Activated CD4-positive, alpha-beta T cell treated with anti-CD3 and anti-CD28 coated beads for 24 hours (primary cell): ENCODE measurements at regions not wholly inside any gene's neighbourhood (a gene's known extent, or its start where the extent isn't known, plus 50 kb on each side); places are given as distances from the start of the nearest gene placed in this dataset.

ENCODE experiments used
- DNase-seq, 2 donors: peaks; one replicate each; pipeline ENCODE4 v3.0.0-alpha.2; 2020; ENCODE audit warnings: low read depth in 2 of 2

- no peak for DNase-seq
Measured at GRCh38 chr7:70986297-70986696, 145.6 kb upstream of the GALNT17 start.

- no peak for DNase-seq
Measured at GRCh38 chr7:70994176-70994575, 137.8 kb upstream of the GALNT17 start.

- DNase-seq = no peak
Measured at GRCh38 chr7:70997261-70997660, 134.7 kb upstream of the GALNT17 start.

GRCh38 chr7:71005109-71005508 lies 126.8 kb upstream of the GALNT17 start:
- no peak for DNase-seq

GRCh38 chr7:71009636-71010035 lies 122.3 kb upstream of the GALNT17 start:
- no peak for DNase-seq

GRCh38 chr7:71015252-71015900 lies 116.6 kb upstream of the GALNT17 start:
- DNase-seq = no peak

- DNase-seq = no peak
Measured at GRCh38 chr7:71016401-71016800, 115.5 kb upstream of the GALNT17 start.

GRCh38 chr7:71017602-71018001 lies 114.3 kb upstream of the GALNT17 start:
- no peak for DNase-seq

GRCh38 chr7:71019706-71020105 lies 112.2 kb upstream of the GALNT17 start:
- no peak for DNase-seq

- no peak for DNase-seq
Measured at GRCh38 chr7:71021131-71021530, 110.8 kb upstream of the GALNT17 start.

GRCh38 chr7:71026680-71027079 lies 105.3 kb upstream of the GALNT17 start:
- no peak for DNase-seq

GRCh38 chr7:71034243-71034642 lies 97.7 kb upstream of the GALNT17 start:
- no peak for DNase-seq

- DNase-seq = no peak
Measured at GRCh38 chr7:71042591-71042990, 89.4 kb upstream of the GALNT17 start.

GRCh38 chr7:71050492-71050891 lies 81.5 kb upstream of the GALNT17 start:
- DNase-seq = no peak

- DNase-seq = no peak
Measured at GRCh38 chr7:71055504-71055903, 76.4 kb upstream of the GALNT17 start.

GRCh38 chr7:71077743-71078476 lies 54.0 kb upstream of the GALNT17 start:
- no peak for DNase-seq
